Activated CD4-positive, alpha-beta T cell treated with anti-CD3 and anti-CD28 coated beads, Interleukin-2, amount 50 U/mL, for 48 hours (primary cell): ENCODE measurements at regions not wholly inside any gene's neighbourhood (a gene's known extent, or its start where the extent isn't known, plus 50 kb on each side); places are given as distances from the start of the nearest gene placed in this dataset.

Experiments used
- DNase-seq, 2 experiments: peaks; one replicate each; pipeline ENCODE4 v3.0.0-alpha.2; 2020

DNA sequence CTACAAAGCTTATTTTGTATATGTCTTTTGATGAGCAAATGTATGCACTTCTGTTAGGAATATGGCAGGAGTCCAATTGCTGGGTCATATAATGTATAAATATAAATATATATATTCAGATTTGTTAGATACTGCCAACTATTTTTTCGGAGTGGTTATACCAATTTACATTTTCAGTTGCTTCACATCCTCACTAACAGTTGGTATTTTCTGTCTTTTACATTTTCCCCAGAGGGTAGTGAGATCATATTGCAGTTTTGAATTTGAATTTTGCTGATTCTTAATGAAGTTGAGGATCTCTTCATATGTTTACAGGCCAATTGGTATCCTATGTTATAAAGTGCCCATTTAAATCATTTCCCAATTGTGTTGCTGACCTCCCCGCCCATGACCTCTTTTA is 139.0 kb upstream of the KCNMB2 start:
- no peak for DNase-seq

DNA sequence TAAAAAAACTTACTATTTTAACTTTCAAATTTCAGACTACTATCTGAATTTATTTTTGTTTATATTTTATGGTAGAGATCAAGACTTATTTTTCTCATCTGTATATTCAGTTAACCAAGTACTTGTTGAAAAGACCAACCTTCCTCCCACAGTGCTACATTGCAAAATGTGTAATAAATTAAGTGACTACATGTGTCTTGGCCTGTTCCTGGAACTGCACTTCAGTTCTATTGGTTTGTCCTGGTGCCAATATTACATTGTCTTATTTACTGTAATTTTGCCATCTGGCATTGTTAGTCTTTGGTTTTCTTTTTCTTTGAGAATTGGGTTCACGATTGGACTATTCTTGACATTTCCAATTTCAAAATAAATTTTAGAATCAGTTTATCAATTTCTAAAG is 138.4 kb upstream of the KCNMB2 start:
- no peak for DNase-seq

DNA sequence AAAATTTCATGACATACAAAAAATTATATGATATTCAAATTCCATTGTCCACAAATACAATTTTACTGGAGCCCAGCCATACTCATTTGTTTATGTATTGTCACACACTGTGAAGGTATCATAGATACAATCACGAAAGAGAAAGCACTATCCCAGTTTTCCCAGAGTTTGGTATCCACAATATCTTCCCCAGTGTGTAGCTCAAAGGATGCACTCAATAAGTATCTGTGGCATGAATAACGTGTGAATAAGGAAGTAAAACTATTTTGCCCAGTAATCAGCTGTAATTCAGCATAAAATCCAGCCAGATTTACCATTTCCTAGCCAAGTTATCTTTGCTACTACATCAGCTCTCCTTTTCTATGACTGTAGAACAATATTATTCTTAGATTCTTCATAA is 131.3 kb upstream of the KCNMB2 start:
- no peak for DNase-seq

DNA sequence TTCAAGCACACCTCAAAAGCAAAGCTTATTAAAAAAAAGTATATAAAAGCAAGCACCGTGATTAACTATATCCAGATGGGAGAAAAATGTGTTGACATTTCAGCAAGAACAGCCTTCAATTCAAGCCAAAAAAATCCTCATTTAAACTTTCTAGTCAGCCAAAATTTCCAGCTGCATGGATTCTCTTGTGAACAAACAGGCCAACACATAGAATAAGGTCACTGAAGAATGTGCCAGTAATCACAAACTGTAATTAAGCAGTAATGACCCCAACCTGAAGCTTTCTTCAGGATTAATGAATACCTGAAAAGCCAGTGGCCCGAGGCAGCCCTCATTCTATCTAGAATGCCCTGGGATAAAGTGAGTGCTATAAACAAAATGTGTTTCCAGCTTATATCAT is 130.7 kb upstream of the KCNMB2 start:
- no peak for DNase-seq

DNA sequence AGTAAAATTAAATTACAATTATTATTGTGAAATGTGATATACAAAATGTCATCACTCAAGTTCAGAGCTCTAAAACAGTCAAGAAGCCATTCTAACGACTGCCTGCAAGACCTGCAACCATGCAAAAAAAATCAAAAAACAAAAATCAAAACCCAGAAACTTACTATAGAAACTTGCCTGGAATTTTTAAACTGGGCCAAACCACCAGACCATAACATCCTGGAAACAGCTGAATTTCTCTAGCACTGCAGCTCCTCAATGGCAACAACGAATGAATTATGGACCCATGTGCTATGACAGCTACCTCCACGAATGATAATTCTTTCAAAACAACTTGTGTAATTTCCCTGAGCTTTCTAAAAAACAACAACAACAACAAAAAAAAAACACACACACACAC is 130.0 kb upstream of the KCNMB2 start:
- no peak for DNase-seq

DNA sequence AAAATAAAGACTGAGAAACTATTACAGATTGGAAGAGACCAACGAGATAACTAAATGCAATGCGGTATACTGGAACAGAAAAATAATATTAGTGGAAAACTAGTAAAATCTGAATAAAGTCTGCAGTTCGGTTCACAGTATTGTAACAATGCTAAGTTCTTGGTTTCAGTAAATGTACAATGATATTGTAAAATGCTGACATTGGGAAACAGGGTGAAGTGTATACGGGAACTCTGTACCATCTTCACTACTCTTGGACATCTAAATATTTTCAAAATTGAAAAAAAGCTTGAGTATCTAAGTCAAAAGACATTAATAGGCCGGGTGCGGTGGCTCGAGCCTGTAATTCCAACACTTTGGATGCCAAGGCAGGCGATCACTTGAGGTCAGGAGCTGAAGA is 120.9 kb upstream of the KCNMB2 start:
- no peak for DNase-seq

DNA sequence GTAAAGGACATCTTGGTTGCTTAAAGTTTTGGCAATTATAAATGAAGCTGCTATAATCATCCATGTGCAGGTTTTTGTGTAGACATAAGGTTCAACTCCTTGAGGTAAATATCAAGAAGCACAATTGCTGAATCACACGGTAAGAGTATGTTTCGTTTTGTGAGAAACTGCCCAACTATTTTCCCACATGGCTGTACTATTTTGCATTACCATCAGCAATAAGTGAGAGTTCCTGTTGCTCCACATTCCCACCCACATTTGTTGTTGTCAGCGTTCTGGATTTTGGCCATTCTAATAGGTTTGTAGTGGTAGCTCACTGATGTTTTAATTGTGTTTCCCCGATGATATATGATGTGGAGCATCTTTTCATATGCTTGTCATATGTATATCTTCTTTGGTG is 118.5 kb upstream of the KCNMB2 start:
- DNase-seq, result no peak

DNA sequence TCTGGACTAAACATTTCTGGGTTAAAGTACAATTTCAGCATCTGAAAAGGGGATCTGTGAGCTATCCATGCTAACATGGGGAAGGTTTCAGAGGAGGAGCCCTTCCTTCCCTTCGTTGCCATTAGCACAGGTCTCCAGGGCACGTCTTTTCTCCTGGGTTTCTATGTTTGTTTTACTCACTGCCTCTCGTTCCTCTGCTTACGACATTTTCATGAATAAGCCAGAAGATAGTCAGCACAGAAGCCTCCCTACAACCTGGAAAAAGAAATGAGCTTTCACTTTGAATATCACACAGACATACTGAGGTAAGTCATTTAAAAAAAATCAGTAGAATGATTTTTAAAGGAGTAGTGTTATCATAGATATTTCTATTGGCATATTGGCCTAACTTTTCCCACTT is 117.2 kb upstream of the KCNMB2 start:
- DNase-seq, result no peak

DNA sequence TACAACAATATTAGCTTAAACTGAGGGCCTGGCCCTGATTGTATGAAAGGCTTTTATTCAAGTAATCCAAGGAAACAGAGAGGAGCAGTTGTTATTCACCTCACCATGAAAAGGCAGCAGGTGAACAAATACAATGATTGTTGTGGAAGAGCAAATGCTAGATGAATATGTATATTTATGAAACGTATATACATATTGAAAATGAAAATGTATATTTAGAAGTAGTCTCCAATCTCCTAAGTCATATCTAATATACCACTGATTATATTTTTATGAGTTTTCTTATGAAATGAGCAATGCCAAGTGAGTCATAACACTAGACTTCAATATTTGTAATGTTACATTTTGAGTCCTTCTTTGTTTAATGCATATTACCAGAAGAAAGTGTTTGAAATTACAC is 116.2 kb upstream of the KCNMB2 start:
- DNase-seq, result no peak

DNA sequence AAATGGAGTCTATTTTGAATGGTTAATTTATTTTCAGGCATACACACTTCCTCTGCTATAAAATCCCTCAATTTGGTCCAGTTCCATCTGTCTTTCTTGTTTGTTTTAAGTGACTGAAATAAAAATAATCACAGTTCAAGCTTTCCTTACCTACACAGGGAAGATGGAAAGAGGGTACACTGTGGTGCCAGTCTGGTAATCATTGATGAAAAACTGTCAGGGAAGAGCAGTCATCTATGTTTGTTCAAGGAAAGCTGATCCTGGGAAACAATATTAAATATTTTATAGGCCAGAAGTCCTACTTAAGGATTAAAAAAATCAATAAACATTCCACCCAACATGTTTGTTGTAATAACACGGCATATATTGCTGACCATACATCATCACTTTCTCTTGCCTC is 115.2 kb upstream of the KCNMB2 start:
- no peak for DNase-seq

DNA sequence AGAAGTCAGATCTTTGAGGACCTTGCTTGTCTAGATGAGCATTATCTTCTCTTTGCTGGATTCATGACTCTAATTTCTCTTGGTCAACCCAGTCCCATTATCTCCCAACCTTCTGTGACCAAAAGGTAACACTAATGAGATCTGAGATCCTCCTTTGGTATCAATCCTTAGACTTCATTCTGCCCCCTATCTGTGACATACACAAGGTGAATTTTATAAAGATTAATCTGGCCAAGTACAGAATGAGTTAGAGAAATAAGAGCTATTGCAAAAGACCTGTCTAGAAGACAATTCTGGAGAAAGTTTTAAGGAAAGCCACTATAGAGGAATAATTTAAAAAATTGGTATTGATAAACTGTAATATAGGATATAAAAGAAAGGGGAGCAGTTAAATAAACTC is 113.8 kb upstream of the KCNMB2 start:
- no peak for DNase-seq

DNA sequence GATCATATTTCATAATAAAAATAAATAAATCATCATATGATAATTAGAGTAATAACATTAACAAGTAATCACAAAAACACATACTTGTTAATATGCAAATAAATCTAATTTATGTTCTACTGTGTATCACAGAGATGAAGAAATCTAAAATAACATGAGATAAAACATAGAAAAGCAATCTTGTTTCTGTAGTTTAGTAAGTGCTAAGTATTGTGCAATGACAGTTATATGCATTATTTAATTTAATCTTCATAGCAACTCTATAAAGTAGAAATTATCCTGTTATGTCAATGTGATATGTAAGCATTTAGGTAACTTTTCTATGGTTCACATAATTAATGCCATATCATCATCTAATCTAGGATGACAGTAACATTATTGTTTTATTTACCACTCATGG is 108.2 kb upstream of the KCNMB2 start:
- no peak for DNase-seq

DNA sequence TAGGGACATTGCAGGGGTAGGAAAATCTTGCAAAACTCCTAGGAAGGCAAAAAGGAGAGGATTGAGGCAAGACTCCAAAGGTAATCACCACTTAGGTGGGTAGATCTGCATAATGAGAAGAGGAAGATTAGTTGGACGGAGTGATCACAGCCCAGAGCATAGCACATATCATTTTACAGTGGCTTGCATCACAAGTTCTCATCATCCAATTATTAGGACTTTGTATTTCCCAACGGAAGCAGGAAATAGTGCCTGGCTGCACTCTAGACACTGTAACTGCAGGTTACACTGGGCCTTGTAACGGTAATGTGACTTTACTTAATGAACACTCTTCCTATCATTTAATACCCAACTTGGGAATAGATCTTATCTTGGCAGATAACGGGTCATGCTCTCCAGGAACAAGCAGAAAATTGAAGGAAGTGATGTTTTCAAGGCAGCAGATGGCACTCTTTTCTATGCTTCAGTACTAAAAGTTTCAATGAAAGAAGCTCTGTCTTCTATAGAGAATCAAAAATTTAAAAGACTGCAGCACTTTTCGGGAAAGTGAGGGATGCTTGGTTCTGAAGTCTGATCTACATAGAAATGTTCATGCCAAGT is 101.9 kb upstream of the KCNMB2 start:
- no peak for DNase-seq

DNA sequence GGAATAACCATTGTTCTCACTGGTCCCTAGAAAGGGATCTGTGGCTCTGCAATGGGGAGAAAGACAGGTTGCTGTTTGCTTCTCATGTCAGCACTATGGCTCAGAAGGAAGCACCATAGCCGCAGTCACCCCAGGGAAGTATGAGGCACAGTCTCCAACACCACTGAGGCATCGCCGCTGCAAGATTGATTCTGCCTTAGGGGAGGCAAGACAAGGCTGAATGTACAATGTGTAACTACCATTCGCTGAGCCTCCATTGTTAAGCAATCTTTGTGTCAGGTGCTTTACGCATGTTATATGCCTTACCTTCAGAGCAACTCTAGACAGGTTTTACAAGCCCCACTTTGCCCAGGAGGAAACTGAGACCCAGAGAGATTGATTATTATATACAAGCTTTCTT is 100.7 kb upstream of the KCNMB2 start:
- DNase-seq, result no peak

DNA sequence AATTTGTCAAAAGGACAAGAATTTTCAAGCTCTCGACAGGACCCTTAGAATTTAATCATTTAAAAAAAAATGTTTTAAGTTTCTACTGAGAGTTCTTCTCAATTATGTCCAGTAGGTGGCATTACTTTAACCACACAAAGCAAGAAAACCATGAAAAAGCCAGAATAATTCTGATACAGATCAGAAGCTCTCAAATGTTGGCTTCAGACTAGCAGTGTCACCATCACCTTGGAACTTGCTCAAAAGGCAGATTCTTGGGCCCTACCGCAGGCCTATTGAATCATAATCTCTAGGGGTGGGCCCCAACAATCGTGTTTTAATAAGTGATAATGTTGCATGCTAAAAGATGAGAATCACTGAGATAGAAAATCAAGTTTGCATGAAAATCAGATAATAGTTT is 99.5 kb upstream of the KCNMB2 start:
- DNase-seq, result no peak

DNA sequence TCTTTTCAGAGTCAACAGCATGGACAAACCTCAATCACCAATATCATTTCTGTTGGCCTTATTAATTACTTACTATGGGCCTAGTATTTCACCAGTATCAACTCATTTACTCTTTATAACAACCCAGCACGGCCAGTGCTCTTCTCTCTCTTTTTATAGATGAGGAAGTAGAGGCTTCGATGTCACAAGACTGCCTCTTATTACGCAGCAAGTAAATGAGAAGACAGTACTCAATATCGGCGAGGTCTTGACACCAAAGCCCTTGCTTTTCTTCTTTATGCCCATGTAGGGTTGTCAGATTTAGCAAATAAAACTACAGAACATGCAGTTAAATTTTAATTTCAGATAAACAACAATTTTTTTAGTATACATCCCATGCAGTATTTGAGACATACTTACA is 99.0 kb upstream of the KCNMB2 start:
- no peak for DNase-seq

DNA sequence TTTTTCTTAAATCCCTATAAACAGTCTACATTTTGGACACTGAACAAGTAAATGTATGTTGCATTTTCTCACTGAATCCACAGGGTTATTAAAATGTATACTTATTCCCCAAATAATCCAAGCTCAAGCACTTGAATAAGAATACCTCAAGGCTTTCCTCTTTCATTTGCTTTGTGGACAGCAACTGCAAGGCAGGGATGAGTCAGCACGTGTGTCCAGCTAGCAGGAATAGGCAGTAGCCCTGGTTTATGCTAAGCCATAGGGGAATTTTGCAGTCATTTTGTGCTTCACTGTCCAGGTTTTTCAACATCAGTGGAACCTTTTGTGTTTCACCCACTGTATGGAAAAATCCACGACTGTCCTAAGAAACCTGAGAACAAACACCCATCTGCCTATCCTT is 96.7 kb upstream of the KCNMB2 start:
- DNase-seq, result no peak

DNA sequence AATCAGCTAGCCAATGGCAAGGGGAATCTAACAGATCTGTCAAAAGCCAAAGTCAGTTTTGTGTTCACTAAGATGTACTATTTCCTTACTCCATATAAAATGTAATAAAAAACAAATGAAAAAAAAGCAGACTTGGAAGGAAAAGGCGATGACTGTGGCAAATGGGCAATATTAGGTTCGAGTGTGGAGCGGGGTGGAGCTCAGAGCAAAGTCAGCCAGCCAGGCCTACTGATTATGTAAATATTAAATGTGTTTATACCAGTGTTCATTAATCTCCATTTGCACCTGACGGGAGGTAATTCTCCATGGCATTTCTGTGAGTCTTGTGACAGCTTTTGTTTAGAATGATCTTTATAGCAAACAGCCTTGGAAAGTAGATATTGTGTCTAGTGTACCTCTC is 96.2 kb upstream of the KCNMB2 start:
- DNase-seq, result no peak

DNA sequence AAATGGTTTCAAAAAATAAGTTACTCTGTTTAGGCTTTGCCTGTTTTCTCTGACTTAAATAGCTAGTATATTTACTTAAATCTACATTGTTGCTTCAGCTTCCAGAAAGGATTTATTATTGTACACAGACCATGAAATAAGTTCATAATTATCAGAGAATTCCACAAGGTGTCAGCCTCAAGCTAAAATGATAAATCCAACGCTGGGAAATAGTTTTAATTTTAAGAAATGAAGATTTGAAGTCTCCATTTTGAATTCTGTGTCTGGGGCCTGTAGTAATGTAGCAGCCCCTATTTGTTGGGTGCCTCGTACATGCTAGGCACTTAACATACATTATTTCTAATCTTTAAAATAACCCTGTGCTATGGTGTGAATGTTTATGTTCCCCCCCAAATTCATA is 92.6 kb upstream of the KCNMB2 start:
- DNase-seq, result no peak

DNA sequence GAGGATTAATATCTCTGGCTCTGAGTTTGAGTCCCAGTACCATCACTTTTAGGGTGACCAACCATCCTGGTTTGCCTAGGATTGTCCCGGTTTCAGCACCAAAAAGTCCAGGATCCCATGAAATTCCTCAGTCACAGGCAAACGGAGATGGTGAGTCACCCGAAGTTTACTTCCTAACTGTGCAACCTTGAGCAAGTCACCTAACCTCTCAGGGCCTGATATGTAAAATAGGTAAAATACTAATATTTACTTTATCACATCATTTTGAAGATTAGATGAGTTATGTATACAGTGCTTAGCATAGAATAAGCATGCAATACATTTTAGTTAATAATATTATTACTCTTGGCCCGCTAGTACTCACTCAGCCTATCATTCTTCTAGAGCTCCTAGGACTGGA is 91.1 kb upstream of the KCNMB2 start:
- no peak for DNase-seq

DNA sequence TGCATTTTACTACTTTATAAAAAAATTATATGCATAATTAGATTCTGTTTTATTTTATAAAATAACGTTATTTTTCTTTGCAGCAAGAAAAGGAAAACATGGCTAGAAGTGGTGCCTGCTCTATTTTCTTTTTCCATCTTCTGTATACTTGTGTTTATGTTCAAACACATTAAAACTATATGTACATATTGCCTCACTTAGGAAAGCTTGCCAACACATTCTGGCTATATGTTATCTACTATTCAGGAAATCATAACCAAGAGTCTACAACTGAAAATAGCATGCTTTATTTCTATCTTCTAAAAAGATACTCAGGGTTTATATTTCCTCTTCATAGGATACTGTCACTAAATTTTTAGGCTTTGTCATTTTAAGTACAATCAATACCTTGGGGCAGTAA is 90.2 kb upstream of the KCNMB2 start:
- no peak for DNase-seq

DNA sequence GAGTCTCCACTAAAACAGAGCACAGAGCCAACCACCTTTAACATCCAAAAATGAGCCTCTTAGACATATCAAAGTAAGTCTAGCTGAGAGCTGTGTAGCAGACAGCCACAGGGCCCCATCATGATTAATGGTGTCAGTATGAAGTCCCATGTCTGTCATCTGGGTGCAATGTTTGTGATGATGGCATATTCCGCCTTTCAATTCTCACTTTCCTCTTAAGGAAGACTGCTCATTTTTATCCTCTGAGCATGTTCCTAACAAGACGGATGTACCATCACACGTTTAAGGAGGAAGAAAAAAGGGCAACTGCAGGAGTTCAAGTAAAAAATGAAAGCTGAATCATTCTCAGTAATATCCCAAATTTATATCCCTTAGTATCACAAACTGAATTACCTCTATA is 85.8 kb upstream of the KCNMB2 start:
- DNase-seq, result no peak

DNA sequence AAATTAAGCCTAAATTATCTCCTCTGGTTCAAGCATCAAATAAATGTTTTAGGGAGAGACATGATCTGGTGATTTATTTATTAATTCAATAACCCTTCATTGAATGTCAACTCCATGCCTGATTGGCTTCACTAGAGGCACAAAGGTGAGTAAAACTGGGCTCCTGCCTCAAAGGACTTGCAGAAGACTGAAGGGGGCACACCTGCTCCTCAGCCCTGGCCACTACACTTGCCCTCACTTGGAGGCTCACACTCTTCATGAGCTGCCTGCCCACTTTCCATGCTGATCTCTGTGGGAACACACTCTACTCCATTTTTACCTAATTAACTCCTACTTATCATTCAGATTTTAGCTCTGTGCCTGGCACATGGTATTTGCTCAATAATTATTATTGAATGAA is 84.4 kb upstream of the KCNMB2 start:
- no peak for DNase-seq

DNA sequence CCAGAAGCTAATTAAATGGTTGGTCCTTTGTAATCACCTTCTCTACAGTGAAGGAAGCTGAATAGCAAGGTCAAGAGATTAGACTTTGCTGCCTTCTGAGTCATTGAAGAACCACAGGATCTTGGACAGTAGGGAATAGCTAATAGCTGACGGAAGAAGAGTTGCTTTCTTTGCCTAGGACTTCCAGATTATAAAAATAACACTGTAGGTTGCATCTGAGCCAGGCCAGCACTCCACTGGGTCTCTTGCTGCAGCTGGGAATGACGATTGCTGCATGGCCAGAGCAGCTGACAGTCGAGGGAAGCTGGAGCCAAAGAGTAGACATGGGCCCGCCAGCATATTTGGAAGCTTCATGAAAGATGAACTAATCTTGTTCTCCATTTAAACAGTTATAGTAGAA is 81.5 kb upstream of the KCNMB2 start:
- no peak for DNase-seq

DNA sequence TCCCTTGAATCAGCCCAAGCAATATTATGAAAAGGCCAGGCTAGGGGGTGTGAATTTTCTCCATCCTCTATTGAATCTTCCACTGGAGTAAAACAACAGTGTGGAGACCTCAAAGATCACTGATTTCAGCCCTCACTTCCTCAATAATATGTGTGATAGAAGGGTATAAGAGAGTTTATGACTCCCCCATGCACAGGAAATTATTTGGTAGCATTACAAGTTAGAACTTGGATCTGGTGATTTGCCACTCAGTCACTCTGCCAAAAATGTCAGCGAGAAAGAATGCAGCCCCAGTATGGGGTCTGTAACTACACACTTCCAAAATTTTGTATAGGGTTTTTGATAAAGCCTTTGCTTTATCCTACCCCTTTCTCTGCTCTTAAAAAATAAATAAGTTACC is 81.0 kb upstream of the KCNMB2 start:
- no peak for DNase-seq

DNA sequence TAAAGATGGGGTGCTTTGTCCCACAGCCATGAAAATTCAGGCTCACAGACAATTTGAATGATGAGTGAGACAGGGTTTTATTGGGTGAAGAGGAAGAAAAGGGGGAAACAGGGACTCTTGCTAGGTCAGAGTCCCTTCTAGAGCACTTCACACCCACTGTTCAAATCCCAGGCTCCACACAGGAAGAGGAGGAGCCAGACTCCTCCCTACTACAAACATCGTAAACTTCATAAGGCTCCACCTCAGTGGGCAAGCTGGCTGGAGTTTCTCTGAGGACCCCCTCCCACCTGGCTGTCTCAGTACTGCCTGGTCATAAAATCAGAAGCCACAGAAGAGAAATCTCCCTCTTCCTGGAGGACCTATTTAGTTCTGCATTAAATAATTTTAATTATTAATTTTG is 80.3 kb upstream of the KCNMB2 start:
- no peak for DNase-seq
